A549 (cell line): ENCODE measurements at regions not wholly inside any gene's neighbourhood (a gene's known extent, or its start where the extent isn't known, plus 50 kb on each side); places are given as distances from the start of the nearest gene placed in this dataset.

Source experiments
- ATAC-seq, 2 experiments: fragments of 200-7000 bp in 1 of 2; fragments of >200 bp in 1 of 2; cut with Nextera tagmentation in 1 of 2; cut with Tn5 transposase in 1 of 2; 3 replicates each; pipeline versions ENCODE4 v1.8.0 to v1.9.1; 2018 to 2020; ENCODE audit warnings: mild to moderate bottlenecking in 1 of 2, moderate library complexity in 1 of 2
- CTCF ChIA-PET: fragments of 300-600 bp; sonication (Branson Sonifier 250); formaldehyde crosslinking; extraction: SDS; loops from one replicate; lab custom pipeline; 2021; ENCODE audit warnings: antibody characterized with exemption, inconsistent platforms; lab: Yijun Ruan, JAX
- POLR2A ChIA-PET: fragments of 350-600 bp; formaldehyde crosslinking; extraction: SDS; loops from one replicate; lab custom pipeline; 2021; ENCODE audit warnings: antibody characterized with exemption, inconsistent platforms; lab: Yijun Ruan, JAX
- DNase-seq, 2 experiments: peaks; one replicate each; pipeline versions ENCODE4 v3.0.0 to v3.0.0-alpha.2; 2011 to 2016; ENCODE audit warnings: low read depth in 1 of 2, low spot score in 1 of 2
- FAIRE-seq: peaks from 2 replicates; lab custom pipeline; 2011; peaks lifted over from hg19 to GRCh38; lab: Jason Lieb, UNC
- H3K27ac ChIP-seq, 2 experiments: fragments of >200 bp; sonication (Bioruptor Twin); formaldehyde crosslinking; 3 replicates each; pipeline ENCODE4 v1.5.1; 2016 to 2017
- H3K4me1 ChIP-seq: fragments of >200 bp; sonication (Bioruptor Twin); formaldehyde crosslinking; 3 replicates; pipeline ENCODE4 v1.6.1; 2016
- H3K4me2 ChIP-seq: fragments of >200 bp; sonication (Bioruptor Twin); formaldehyde crosslinking; 3 replicates; pipeline ENCODE4 v1.6.1; 2016
- H3K4me3 ChIP-seq: fragments of >200 bp; sonication (Bioruptor Twin); formaldehyde crosslinking; 3 replicates; pipeline ENCODE4 v1.5.1; 2016
- H3K9me3 ChIP-seq: fragments of >200 bp; sonication (Bioruptor Twin); formaldehyde crosslinking; 3 replicates; pipeline ENCODE4 v1.6.1; 2016
- CHD4 ChIP-seq: fragments of 200-600 bp; sonication (generic); IDR thresholded peaks from 2 replicates; pipeline ENCODE4 v1.6.1; 2016; ENCODE audit warnings: antibody characterized with exemption, mild to moderate bottlenecking, borderline replicate concordance
- EP300 ChIP-seq, 2 experiments: fragments of >200 bp; sonication (Bioruptor Twin); formaldehyde crosslinking; IDR thresholded peaks; 2 replicates in 1 of 2; 3 replicates in 1 of 2; pipeline ENCODE4 v1.6.1; 2016 to 2017
- ESRRA ChIP-seq: fragments of 150-350 bp; IDR thresholded peaks from 2 replicates; pipeline ENCODE4 v1.6.1; 2014; ENCODE audit warnings: mild to moderate bottlenecking, low read length, borderline replicate concordance
- GATA3 ChIP-seq: IDR thresholded peaks from 2 replicates; pipeline ENCODE4 v1.6.1; 2012; ENCODE audit warnings: borderline replicate concordance
- HDAC2 ChIP-seq: fragments of 200-600 bp; sonication (generic); IDR thresholded peaks from 2 replicates; pipeline ENCODE4 v1.6.1; 2016
- HOXA7 ChIP-seq: fragments of 250-450 bp; sonication (Bioruptor Pico); IDR thresholded peaks from 2 replicates; pipeline ENCODE4 v1.5.0; 2020; ENCODE audit warnings: mild to moderate bottlenecking, moderate library complexity
- HOXB13 ChIP-seq: fragments of 250-450 bp; sonication (Bioruptor Pico); IDR thresholded peaks from 2 replicates; pipeline ENCODE4 v1.5.0; 2020; ENCODE audit warnings: low read depth, mild to moderate bottlenecking, moderate library complexity
- KDM1A ChIP-seq: fragments of 200-600 bp; sonication (generic); IDR thresholded peaks from 2 replicates; pipeline ENCODE4 v1.6.1; 2016; ENCODE audit warnings: low read depth, mild to moderate bottlenecking
- PBX3 ChIP-seq: IDR thresholded peaks from 2 replicates; pipeline ENCODE4 v1.6.1; 2012
- PHF8 ChIP-seq: fragments of 200-600 bp; sonication (generic); IDR thresholded peaks from 2 replicates; pipeline ENCODE4 v1.6.1; 2016; ENCODE audit warnings: low read depth, mild to moderate bottlenecking, antibody characterized with exemption, moderate library complexity, borderline replicate concordance
- POLR2A ChIP-seq: IDR thresholded peaks from 2 replicates; pipeline ENCODE4 v1.6.1; 2012; ENCODE audit warnings: mild to moderate bottlenecking, low read length
- REST ChIP-seq: fragments of 200-600 bp; sonication (generic); IDR thresholded peaks from 2 replicates; pipeline ENCODE4 v1.6.1; 2016; ENCODE audit warnings: antibody characterized with exemption, mild to moderate bottlenecking, moderate library complexity
- RNF2 ChIP-seq: fragments of 200-600 bp; sonication (generic); IDR thresholded peaks from 2 replicates; pipeline ENCODE4 v1.6.1; 2016; ENCODE audit warnings: low read depth, mild to moderate bottlenecking, antibody characterized with exemption, moderate library complexity, borderline replicate concordance
- SREBF2 ChIP-seq: fragments of 450-650 bp; IDR thresholded peaks from 2 replicates; pipeline ENCODE4 v1.6.1; 2014; ENCODE audit warnings: mild to moderate bottlenecking, moderate library complexity
- ZFP36 ChIP-seq: fragments of 450-650 bp; IDR thresholded peaks from 2 replicates; pipeline ENCODE4 v1.6.1; 2014; ENCODE audit warnings: borderline replicate concordance; ENCODE audit not compliant: partially characterized antibody
- ZSCAN20 ChIP-seq: fragments of 250-450 bp; sonication (Bioruptor Pico); IDR thresholded peaks from 2 replicates; pipeline ENCODE4 v1.8.0; 2022; ENCODE audit warnings: mild to moderate bottlenecking, moderate library complexity
- WGBS: methylation state at CpG from one replicate; pipeline ENCODE4 v1.1.6; 2017; ENCODE audit errors: missing lambda C conversion rate; 5-methylcytosine and 5-hydroxymethylcytosine counted together

- POLR2A ChIA-PET = no interaction called here
- Histone ChIP-seq H3K4me1 (no peaks in the 10 kb centered on the region), H3K4me2 (no peak overlapping the region), H3K9me3 (peaks cover 33% of the 10 kb centered on the region), H3K27ac (no peak overlapping the region), H3K4me3 (no peak overlapping the region)
- 96% methylated on average over 18 of the region's 29 CpGs for WGBS
- FAIRE-seq = no peak
- CTCF ChIA-PET = no interaction called here
- TF ChIP-seq CHD4 (peak; percentile 59; the same call in 1 of the 2 replicates), KDM1A (peak; percentile 57; the same call in 1 of the 2 replicates), ESRRA (no peak), SREBF2 (no peak), PHF8 (no peak)
- peak; percentile 46 to 49; a peak in 5 of 6 replicates for ATAC-seq
- peak in 1 of 2 experiments; percentile 45 for DNase-seq
These were observed 100.9 kb downstream of the NCOR2 start for GRCh38 chr12:124466216-124467128.

DNA sequence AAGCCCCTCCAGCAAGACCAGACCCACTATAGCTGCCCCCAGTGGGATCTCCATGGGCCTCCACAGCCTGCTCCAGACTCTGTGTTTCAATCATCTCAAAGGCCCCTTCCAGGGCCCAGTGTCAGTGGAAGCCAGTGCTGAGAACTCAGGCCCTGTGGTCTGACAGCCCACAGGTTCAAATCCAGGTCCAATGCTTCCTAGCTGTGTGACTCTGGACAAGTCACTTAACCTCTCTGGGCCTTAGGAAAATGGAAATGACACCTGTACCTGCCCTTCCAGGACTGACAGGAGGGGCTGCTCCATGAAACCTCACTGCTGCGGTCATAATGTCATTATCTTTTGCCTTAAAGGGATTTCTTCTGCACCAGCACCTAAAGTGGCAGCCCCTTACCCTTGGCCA lies 101.9 kb downstream of the NCOR2 start:
- ChIA-PET CTCF (interaction anchor here (0.6 to 1.3 kb wide), 2 partner anchors 303 to 394 kb away, joined by 3 to 4 read pairs; no protein-coding TSS in a partner anchor), POLR2A (no interaction called here)
- DNase-seq (no peak), FAIRE-seq (no peak), ATAC-seq (no peak)
- Histone ChIP-seq H3K4me2 (no peak overlapping the region), H3K4me3 (no peak overlapping the region), H3K9me3 (peaks cover 25% of the 10 kb centered on the region), H3K4me1 (no peaks in the 10 kb centered on the region), H3K27ac (no peak overlapping the region)
- peak; percentile 43 for TF ChIP-seq HDAC2
- no peak for TF ChIP-seq PBX3
- peak; percentile 53 for TF ChIP-seq ZFP36
- peak; percentile 87 for TF ChIP-seq KDM1A
- no peak for TF ChIP-seq REST
- 100% methylated on average over 1 of the region's 1 CpG for WGBS

DNA sequence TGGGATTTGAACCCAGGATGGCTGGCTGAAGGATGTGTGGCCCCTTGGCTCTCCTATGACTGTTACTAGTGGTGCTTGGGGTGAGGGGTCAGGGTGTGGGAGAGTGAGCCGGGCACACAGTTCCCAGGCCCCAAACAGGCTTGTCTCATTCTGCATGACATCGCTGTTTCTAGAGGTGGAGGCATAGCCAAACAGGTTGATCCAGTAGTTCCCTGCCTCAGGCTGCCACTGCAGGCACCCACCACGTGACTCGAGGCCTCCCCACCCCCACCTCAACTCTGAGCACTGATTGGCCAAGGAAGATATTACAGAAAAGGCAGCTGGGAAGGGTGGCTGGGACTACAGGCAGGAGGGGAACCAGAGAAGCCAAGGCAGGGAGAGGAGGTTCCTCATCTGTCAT lies 102.6 kb downstream of the NCOR2 start:
- no peak overlapping the region for H3K4me2 ChIP-seq
- DNase-seq = no peak
- ATAC-seq = no peak
- FAIRE-seq = no peak
- ChIA-PET POLR2A (no interaction called here), CTCF (interaction anchor here (0.6 to 1.3 kb wide), 3 partner anchors 9 to 395 kb away, joined by 3 to 4 read pairs (median 4); no protein-coding TSS in a partner anchor)
- no peak overlapping the region for H3K4me3 ChIP-seq
- TF ChIP-seq POLR2A (no peak), ZSCAN20 (CRISPR knock-in tag) (no peak), HOXB13 (CRISPR knock-in tag) (no peak), ZFP36 (no peak)
- no peaks in the 10 kb centered on the region for H3K4me1 ChIP-seq
- 81% methylated on average over 4 of the region's 4 CpGs for WGBS
- no peak overlapping the region for H3K27ac ChIP-seq
- H3K9me3 ChIP-seq = peaks cover 19% of the 10 kb centered on the region

DNA sequence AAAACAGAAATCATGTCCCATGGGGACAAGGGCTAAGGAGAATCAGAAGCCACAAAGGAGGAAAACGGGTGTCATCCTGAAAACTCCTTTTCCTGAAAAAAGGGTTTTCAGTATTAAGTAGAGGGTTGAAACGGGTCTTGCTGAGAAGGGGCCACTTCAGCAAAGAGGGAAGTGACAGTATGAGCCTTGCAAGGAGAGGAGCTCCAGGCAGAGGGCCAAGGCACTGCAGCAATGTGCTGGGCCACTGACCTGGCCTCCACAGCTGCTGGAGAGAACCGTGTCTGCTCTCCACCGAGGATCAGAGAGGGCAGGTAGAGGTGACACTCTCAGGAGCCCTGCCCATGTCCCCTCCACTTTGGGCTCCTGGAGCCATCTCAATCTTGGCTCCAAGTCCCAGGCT lies 103.3 kb downstream of the NCOR2 start:
- Histone ChIP-seq H3K9me3 (peaks cover 11% of the 10 kb centered on the region), H3K4me2 (no peak overlapping the region), H3K4me3 (no peak overlapping the region), H3K4me1 (no peaks in the 10 kb centered on the region), H3K27ac (peak overlapping the region in 1 of 2 experiments; percentile 32; a peak in 1 of 6 replicates)
- DNase-seq = no peak
- POLR2A ChIA-PET = no interaction called here
- 81% methylated on average over 4 of the region's 4 CpGs for WGBS
- peak in 1 of 2 experiments; percentile 18; a peak in 1 of 6 replicates for ATAC-seq
- FAIRE-seq = no peak
- TF ChIP-seq EP300 (IDR thresholded peaks at IDR 0.05) (no peak), GATA3 (no peak), POLR2A (no peak), HOXA7 (CRISPR knock-in tag) (no peak), RNF2 (no peak)
- CTCF ChIA-PET = interaction anchor here (1.3 kb wide), 2 partner anchors 10 to 304 kb away, joined by 4 read pairs; no protein-coding TSS in a partner anchor
